HG02623 (cell line): ENCODE measurements at regions not wholly inside any gene's neighbourhood (a gene's known extent, or its start where the extent isn't known, plus 50 kb on each side); places are given as distances from the start of the nearest gene placed in this dataset.
"Not testable (repeated sequence)": the region's sequence is repeated elsewhere in the genome, so short reads cannot be mapped to it uniquely, and the experiment has no call there.

Source experiments
- ATAC-seq: cut with Tn5 transposase; IDR thresholded peaks from one replicate; pipeline ENCODE4 v1.9.1; 2021; ENCODE audit warnings: moderate library complexity; ENCODE audit not compliant: unreplicated experiment

DNA sequence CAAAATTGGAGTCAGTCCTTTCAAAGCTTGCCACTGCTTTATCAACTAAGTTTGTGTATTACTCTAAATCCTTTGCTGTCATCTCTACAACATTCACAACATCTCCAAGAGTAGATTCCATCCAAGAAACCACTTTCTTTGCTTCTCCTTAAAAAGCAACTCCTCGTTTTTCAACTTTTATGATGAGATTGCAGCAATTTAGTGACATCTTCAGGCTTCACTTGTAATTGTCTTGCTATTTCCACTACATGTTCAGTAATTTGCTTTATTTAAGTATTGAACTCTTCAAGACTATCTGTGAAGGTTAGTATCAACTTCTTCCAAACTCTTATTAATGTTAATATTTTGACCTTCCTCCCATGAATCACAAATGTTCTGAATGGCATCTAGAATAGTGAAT, 747.9 kb downstream of the TMTC2 start:
- ATAC-seq: no peak

DNA sequence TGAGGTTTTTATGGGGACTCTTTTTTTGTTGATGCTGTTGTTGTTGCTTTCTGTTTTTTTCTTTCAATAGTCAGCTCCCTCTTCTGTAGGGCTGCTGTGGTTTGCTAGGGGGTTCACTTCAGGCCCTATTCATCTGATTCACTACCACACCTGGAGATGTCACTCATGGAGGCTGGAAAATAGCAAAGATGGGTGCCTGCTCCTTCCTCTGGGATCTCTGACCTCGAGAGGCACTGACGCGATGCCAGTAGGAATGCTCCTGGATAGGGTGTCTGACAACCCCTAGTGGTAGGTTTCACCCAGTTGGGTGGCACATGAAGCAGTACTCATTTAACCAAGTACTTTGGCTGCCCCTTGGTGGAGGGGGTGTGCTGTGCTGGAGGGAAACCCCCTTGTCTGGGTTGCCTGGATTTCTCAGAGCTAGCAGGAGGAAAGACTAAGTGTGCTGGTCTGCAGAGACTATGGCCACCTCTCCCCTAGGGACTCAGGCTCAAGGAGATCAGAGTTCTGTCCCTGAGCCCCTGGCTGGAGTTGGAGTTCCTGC, 745.5 kb downstream of the TMTC2 start:
- no peak for ATAC-seq

DNA sequence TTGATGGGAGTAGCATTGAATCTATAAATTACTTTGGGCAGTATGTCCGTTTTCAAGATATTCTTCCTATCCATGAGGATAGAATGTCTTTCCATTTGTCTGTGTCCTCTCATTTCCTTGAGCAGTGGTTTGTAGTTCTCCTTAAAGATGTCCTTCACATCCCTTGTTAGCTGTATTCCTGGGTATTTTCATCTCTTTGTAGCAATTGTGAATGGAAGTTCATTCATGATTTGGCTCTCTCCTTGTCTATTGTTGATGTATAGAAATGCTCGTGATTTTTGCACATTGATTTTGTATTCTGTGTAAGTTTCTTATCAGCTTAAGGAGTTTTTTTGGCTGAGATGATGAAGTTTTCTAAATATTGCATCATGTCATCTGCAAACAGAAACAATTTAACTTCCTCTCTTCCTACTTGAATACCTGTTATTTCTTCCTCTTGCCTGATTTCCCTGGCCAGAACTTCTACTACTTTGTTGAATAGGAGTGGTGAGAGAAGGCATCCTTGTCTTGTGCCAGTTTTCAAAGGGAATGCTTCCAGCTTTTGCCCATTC, 741.0 kb downstream of the TMTC2 start:
- not testable (repeated sequence) for ATAC-seq

DNA sequence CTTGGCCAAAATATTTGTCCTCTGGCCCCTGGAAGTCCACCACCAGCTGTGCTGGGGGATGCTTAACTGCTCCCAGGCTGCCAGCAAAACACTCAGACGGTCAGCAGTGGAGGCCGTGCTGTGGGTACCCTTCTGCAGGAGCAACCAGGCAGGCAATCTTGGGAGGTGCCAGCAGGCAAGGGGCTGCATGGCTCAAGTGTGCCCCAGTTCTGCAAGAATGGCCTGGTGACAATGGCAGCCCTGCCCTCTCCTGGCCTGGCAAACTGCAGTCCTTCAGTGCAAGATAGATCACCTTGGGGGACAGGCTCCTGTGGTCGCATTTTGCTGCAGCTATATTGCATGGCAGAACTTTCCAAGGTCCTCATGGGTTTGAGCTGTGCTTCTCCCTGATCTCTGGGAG, 728.3 kb downstream of the TMTC2 start:
- no peak for ATAC-seq

DNA sequence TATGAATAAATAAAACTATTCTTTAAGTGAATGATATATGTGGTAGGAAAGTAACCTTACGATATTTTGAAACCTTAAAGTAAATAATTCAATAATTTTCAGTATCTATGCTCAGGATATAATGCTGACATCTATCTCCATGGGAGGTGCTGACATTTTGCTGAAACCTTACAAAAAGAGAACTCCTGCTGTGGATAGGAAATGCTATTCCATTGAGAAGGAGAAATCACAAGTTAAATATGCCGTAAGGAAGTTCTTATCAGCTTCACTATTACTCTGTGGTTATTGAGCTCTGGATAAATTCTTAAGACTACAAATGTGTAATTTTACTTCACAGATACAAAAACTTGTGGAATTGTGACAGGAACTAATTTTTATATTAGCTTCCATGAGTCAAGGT, 722.1 kb downstream of the TMTC2 start:
- no peak for ATAC-seq

DNA sequence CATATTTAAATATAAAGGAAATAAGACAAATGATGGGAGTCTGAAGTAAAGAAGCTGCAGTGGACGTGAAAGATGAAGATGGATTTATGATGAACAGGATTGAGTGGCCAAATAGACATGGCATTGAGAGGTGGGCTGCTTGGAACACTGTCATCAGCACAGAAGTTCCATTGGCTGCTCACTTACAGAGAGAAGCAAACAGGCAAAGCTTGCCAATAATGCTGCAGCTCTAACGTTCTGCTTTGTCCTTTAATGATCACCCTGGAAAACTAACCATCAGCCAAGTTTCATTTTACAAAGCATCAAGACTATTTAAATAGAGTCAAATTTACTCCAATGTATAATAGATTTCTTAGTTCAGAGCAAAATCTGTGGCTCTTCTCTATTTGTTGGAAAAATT, 721.4 kb downstream of the TMTC2 start:
- no peak for ATAC-seq

DNA sequence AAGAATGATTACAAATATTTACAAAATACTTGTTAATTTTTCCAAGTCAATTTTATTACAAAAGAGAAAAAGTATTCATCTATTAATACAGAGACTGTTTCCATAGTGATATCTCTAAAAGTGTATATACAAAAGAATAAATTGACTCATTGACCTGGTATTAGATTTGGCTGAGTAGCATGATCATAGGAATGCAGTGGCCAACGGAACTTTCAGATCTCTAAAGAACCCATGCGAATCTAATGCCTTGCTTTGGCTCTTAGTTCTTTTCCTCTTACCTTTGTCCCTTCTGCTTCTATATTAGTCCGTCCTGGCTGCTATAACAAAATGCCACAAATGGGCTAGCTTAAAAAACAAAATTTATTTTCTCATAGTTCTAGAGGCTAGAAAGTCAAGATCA, 717.8 kb downstream of the TMTC2 start:
- no peak for ATAC-seq

DNA sequence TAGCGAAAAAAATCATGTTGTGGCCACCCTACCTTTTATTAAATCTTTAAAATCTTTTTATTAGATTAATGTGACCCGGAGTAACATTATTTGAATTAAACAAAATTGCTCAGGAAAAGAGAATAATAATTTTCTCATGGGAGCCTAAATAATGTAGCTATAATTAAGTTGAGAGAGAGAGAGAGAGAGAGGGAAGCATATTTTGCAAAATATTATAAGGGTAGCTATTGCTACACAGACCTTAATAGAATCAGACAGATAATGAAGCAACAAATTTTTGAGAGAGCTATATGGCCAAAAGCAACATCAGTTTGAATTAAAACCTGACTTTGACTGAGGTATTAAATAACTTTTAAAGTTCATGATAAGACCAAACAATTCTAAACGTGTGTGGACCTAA, 703.5 kb downstream of the TMTC2 start:
- no peak for ATAC-seq

DNA sequence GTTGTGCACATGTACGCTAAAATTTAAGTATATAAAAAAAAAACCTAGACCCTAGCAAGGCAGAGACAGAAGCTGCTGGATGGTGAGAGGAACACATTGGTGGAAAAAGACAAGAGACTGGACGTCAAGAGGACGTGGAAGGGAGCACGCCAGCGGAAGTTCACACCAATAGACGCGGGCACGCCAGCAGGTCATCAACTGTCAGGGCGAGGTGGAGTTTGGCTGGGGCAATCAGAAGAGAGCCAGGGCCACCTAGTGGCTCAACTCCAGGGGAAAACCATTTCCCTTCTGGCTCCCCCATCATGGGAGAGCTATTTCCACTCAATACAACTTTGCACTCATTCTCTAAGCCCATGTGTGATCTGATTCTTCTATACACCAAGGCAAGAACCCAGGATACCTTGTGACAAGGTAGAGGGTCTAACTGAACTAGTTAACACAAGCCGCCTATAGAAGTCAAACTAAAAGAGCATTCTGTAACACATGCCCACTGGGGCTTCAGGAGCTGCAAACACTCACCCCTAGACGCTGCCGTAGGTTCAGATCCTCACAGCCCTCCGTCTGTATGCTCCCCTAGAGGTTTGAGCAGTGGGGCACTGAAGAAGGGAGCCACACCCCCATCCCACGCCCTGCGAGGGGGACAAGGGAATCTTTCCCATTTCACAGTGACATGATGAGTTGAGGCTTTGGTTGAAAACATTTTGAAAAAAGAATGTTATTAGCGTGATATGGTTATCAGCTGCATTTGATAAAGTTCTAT, 702.7 kb downstream of the TMTC2 start:
- ATAC-seq: peak; percentile 45

DNA sequence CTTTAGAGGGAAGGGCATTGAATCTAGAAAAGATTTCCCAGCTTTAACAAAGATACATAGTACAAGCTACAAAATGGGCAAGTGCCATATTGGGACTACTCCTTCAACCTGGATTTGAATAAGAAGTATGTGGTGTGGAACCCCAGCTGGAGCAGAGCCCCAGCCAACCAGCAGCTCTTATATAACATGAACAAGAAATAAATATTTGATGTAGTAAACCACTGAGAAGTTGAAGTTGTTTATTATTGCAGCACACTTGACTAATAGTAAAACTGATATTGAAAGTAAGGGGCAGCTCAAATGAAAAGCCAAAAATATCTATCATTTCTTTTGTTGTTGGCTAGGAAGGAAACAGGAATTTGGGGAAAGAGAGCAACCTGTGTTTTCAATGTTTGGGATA, 701.8 kb downstream of the TMTC2 start:
- no peak for ATAC-seq

DNA sequence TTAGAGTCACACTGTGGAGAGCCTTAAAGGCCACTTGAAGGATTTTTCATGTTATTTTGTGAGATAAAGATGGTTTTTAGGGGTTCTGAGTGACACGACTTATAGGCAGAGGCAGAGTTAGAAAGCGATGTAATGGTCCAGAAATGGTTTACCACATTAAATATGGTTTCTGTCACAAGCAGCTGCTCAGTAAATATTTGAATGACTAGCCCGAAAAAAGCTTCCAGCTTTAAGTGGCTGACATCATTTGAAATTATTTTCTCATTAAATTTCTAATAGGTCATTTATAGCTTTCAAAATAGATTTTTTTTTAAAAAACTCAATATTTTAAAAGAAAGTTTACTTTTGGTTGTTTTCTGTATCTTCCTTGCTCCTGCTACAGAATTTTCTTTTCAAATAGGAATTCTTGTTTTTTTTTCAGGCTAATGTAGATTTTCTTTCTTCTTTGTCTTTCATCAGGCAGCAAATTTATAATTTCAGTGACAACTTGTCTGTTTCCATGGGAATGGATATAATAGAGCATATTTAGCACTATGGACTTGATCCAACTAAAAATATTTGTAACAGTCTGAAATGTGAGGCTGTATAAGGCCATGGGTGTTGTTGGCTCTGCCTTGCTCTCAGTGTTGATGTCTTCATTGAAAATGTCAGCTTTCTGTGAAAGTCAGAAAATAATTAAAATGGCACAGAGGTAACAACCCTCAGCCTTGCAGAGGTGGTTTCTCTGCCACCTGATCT, 700.0 kb downstream of the TMTC2 start:
- no peak for ATAC-seq

DNA sequence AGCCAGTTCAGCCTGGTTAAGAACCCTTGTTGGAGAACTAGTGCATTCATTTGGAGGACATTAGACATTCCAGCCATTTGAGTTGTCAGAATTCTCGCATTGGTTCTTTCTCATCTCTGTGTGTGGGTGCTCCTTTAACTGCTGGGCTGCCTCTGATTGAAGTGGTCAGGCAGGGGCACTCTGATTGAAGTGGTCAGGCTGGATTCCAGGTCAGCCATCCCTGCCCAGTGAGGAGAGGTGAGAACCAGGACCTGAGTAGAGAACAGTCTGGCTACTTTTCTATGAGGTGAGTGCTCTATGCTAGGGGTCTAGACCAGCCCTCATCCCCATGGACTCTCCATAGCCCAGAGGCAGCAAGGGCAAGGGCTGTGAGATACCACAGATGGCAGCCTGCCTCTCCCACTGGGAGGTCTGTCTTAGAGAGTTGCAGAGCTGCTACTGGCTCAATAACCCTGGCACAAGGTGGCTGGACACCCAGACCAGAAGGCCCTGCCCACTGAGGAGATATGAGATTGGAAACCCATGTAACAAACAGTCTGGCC, 691.6 kb downstream of the TMTC2 start:
- no peak for ATAC-seq

DNA sequence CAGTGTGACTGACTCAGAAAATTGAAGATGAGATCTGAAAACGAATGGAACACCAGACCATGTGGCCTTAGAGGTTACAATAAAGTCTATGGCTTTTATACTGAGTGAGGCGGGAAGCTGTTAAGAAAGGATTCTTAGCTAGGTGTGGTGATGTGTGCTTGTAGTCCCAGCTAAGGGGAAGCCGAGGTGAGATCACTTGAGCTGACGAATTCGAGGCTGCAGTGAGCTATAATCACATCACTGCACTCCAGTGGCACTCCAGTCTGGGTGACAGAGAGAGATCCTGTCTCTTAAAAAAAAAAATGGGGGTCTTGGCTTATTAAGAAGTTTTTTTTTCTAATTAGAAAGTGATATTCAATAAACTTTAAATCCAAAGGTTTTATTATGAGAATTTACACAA, 678.6 kb downstream of the TMTC2 start:
- ATAC-seq: no peak

DNA sequence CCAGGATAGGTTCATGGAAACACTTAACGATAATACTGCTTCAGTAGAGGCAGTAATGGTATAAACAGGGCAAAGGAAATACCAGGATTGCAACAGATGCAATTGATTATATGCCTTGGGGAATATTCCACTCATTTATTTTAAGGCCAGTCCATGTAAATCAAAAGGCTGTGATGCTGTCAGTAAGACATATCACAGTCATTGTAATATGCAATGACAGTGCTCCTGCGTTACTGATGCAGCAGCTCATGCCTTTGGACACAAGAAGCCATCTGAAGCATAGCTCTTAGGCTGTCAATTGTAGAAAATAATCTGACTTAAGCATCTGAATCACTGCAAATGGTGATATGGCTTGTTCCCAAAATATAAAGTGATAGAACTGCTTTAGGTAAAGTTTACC, 674.8 kb downstream of the TMTC2 start:
- ATAC-seq: no peak

DNA sequence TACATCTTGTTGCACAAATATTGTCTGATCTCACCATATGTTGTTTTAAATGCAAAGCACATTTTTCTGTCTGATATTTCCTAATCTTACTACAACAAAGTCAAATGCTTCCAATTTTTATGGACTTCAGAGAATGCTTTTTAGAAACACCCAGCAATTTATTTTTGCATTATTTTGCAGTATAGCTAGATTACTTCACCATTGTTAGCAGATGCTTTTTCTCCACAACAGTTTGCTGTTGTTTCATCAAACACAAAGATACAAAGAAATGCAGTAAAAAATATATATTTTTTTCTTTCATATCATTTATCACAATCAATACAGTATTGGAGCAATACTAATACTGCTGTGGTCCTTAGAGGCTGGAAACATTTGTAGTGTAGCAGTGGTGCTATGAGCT, 674.4 kb downstream of the TMTC2 start:
- ATAC-seq: no peak

DNA sequence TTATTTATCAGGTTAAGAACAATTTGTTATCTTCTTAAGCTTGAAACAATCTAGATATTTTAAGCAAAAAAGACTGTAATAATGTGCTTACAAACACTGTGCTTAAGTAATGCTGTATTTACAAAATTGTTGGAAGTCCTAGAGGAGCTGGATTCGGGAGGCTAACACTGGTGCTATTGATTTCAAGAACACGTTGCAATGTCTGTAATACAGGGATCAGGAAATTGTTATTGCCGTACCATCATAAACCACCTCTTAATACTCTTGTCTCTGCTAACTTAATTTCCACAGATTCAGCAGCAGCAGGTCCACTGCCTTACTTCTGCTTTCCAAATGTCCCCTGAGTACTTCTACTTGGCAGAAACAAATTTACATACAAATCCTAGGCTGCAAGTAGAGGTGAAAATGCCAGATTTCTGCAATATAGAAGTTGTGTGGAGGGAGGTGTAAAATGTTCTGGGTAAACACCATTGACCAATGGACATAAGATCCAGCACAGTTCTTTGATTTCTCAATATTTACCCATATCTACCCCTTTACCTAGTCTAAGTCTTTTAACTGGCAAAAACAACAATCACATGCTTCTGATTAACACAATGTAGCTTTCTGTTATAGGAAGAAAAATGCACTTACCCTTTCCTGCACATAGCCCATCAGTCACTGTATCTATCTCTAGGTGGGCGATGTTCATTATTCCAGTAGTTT, 663.4 kb downstream of the TMTC2 start:
- no peak for ATAC-seq

DNA sequence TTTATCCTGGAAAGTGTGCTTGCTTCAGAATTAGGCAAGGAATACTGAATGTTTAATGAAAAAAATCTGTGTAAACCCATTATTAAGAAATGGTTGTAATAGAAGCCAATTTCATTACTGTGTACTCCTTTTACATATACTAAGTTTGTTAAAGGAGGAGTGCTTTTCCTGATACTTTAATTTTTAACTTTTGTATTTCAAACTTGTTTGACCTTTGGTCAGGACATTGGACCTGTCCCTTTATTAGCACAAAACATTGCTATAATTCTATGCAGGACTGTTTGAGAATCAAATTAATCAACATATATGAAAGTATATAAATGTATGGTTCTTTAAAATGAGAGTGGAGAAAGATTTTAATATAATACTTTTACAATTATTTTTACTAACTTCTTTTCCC, 659.6 kb downstream of the TMTC2 start:
- ATAC-seq: no peak

DNA sequence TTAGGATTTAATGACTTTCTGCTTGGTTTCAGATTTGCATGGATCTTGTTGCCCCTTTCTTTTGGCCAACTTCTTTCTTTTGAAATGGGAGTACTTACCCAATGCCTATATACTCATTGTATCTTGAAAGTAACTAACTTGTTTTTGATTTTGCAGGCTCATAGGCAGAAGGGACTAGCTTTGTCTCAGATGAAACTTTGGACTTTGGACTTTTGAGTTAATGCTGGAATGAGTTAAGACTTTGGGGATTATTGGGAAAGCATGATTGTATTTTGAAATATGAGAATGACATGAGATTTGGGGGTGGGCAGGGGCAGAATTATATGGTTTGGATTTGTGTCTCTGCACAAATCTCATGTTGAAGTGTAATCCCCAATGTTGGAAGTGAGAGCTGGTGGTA, 657.1 kb downstream of the TMTC2 start:
- no peak for ATAC-seq

DNA sequence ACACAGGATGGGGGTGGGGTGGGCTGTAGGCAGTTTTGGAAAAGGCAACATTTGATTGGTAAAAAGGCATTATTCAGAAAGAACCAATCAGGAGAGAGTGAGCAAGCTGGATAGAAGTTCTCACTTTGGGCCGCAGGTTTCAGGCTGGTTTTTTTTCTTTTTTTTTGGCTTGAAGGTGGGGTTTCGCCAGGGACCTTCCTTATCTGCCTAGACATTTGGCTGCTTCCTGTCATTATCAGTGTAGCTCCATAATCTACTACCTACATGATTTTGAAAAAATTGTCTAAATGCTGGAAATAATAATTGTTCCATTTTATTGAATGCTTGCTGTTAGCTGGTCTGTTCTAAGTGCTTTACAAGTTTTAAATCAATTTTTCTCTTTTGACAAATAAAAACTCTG, 649.0 kb downstream of the TMTC2 start:
- no peak for ATAC-seq

DNA sequence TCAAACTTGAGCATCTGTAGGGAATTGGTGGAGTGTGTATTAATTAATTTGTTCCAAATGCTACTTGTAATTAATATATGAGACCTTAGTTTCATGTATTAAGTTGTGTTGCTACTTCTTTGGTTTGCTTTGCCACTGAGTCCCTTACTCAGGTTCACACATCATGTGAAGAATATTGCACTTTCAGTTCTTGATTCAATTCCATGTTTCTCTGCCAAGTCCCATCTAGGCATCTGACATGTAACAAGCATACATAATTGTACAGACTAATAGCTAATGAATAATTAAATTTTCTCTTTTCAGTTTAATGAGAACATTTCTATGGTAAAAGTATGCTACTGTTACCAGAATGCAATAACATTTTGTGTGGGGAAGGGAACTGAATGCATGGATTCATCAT, 640.0 kb downstream of the TMTC2 start:
- ATAC-seq: no peak

DNA sequence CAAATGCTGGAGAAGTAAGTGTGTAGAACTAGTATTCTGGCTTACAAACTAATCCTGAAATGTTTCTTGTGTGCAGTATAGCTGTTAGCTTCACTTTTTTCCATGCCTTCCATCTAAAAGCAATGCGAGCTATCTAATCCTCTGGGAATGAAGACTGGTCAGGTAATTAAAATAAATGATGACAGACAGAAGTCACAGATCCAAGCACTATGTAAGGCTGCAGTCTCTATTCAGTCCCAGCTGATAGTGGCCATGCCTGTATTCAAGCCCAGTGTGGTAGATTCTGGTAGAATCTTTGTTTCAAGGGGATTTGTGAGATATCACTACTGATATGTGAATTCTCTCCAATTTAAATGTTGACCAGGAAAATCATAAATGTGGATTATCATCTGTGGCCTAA, 637.2 kb downstream of the TMTC2 start:
- ATAC-seq: no peak
